Gastroesophageal sphincter (tissue), 4 donors: ENCODE measurements at regions not wholly inside any gene's neighbourhood (a gene's known extent, or its start where the extent isn't known, plus 50 kb on each side); places are given as distances from the start of the nearest gene placed in this dataset.
A peak's percentile ranks its signal among the peaks of the same experiment; 100 is the strongest.

Experiments
- ATAC-seq: fragments of 150-250 bp; one replicate; pipeline ENCODE4 v1.9.1; 2016; ENCODE audit warnings: mild to moderate bottlenecking, moderate library complexity
- H3K27ac ChIP-seq, 4 donors: fragments of 200-600 bp; sonication (generic) in 3 of 4; 1 replicate in 3 of 4; 2 replicates in 1 of 4; pipeline ENCODE4 v1.5.1; 2016 to 2019
- H3K27me3 ChIP-seq: fragments of 200-600 bp; sonication (generic); one replicate; pipeline ENCODE4 v1.5.1; 2019
- H3K36me3 ChIP-seq, 2 donors: fragments of 200-600 bp; sonication (generic); one replicate each; pipeline ENCODE4 v1.5.1; 2019; ENCODE audit warnings: control low read depth in 1 of 2
- H3K4me1 ChIP-seq, 3 donors: fragments of 200-600 bp; sonication (generic); 1 replicate in 2 of 3; 2 replicates in 1 of 3; pipeline ENCODE4 v1.5.1; 2016 to 2019; ENCODE audit warnings: control low read depth in 2 of 3
- H3K4me3 ChIP-seq, 2 donors: fragments of 200-600 bp; sonication (generic); one replicate each; pipeline ENCODE4 v1.5.1; 2019; ENCODE audit warnings: mild to moderate bottlenecking in 1 of 2, moderate library complexity in 1 of 2
- H3K9me3 ChIP-seq, 3 donors: fragments of 200-600 bp; sonication (generic); one replicate each; pipeline ENCODE4 v1.5.1; 2017 to 2019; ENCODE audit warnings: control low read depth in 2 of 3
- EP300 ChIP-seq: sonication (generic); formaldehyde crosslinking; IDR thresholded peaks from one replicate; pipeline ENCODE4 v1.6.1; 2017; ENCODE audit warnings: antibody characterized with exemption, mild to moderate bottlenecking
- POLR2A ChIP-seq, 2 donors: fragments of 450-650 bp; IDR thresholded peaks; one replicate each; pipeline ENCODE4 v1.6.1; 2017; ENCODE audit warnings: antibody characterized with exemption in 2 of 2, mild to moderate bottlenecking in 2 of 2, moderate library complexity in 1 of 2
- POLR2AphosphoS5 ChIP-seq: sonication (generic); formaldehyde crosslinking; IDR thresholded peaks from one replicate; pipeline ENCODE4 v1.6.1; 2017; ENCODE audit warnings: antibody characterized with exemption
- WGBS, 2 donors: methylation state at CpG; one replicate each; pipeline ENCODE4 v1.1.5; 2018; ENCODE audit warnings: low coverage in 1 of 2; 5-methylcytosine and 5-hydroxymethylcytosine counted together
- TF ChIP-seq, protein P1 (sequence below), 4 experiments: fragments of 200-600 bp in 2 of 4; fragments of 450-650 bp in 2 of 4; sonication (generic) in 1 of 4; IDR thresholded peaks; one replicate each; pipeline ENCODE4 v1.5.1; 2017 to 2019; ENCODE audit warnings: antibody characterized with exemption in 4 of 4, mild to moderate bottlenecking in 2 of 4, moderate library complexity in 2 of 4

DNA sequence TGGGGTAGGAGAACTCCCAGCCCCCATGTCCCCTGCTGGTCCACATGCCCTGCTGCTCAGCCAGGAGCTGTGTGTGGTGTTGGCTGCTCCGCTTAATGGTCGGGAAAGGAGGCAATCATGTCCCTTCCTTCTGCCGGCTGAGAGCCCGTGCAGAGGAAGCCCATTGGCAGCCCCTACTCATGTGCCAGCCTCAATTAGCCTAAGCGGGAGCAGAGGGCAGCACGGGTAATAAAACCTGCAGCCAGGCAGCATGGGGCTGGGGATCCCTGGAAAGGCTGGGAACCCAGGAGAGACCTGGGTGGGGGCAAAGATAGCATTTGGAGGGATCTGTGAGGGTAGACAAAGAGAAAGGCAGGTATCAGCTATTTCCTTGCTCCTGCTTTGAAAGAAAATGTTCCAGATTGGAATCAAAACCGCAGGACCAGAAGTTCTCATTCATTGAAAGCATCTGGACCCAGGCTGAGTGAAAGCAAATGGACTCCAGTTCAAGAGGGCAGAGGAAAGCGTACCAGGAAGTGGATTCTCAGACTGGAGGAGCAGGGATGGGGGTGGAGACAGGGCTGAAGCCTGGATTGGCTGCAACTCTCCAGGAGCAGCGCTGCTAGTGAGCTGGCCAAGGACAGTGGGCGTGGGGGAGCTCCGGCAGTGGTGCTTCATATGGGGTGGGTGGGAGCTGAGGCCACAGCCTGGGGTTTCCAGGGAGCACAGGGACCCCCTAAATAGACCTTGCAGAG lies 103.4 kb upstream of the NECTIN1 start:
- WGBS, 2 donors: 0 to 13% methylated on average over 1 to 4 of the region's 11 CpGs
- H3K4me1 ChIP-seq: peaks cover 0 to 3% (median 0%) of the 10 kb centered on the region in 3 donors
- no peak overlapping the region for H3K27ac ChIP-seq
- H3K27me3 ChIP-seq: peaks cover 54% of the 10 kb centered on the region
- TF ChIP-seq EP300: no peak
- TF ChIP-seq, protein P1, sequence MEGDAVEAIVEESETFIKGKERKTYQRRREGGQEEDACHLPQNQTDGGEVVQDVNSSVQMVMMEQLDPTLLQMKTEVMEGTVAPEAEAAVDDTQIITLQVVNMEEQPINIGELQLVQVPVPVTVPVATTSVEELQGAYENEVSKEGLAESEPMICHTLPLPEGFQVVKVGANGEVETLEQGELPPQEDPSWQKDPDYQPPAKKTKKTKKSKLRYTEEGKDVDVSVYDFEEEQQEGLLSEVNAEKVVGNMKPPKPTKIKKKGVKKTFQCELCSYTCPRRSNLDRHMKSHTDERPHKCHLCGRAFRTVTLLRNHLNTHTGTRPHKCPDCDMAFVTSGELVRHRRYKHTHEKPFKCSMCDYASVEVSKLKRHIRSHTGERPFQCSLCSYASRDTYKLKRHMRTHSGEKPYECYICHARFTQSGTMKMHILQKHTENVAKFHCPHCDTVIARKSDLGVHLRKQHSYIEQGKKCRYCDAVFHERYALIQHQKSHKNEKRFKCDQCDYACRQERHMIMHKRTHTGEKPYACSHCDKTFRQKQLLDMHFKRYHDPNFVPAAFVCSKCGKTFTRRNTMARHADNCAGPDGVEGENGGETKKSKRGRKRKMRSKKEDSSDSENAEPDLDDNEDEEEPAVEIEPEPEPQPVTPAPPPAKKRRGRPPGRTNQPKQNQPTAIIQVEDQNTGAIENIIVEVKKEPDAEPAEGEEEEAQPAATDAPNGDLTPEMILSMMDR (IDR thresholded peaks at IDR 0.05): no peak
- no peak for TF ChIP-seq POLR2A (IDR thresholded peaks at IDR 0.05)
- no peak for TF ChIP-seq POLR2AphosphoS5
- H3K9me3 ChIP-seq: peaks cover 0 to 5% (median 0%) of the 10 kb centered on the region in 3 donors
- no peaks in the 10 kb centered on the region for H3K36me3 ChIP-seq
- no peak overlapping the region for H3K4me3 ChIP-seq
- ATAC-seq: peak; percentile 46

DNA sequence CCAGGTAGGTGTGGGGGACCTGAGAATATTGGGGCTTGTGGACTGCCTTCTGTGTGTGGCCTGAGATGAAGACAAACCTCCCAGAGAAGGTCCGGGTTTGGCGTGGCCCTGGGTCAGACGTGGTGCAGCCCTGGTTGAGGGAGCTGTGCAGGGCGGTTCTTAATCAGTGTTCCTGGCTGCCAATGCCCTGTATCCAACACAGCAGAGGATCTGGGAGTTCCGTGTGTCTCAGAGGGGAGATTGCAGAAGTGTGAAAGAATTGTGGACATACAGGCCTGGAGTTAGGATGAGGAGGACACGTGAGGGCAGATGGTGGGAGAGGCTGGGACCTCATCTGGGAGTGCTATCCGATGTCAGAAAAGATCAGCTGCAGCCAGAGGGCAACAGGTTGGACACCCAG lies 102.0 kb upstream of the NECTIN1 start:
- TF ChIP-seq POLR2A (IDR thresholded peaks at IDR 0.05): no peak
- no peak for TF ChIP-seq POLR2AphosphoS5
- TF ChIP-seq EP300: no peak
- TF ChIP-seq, protein P1 (IDR thresholded peaks at IDR 0.05): no peak
- Histone ChIP-seq H3K27ac (no peak overlapping the region), H3K9me3 (peaks cover 0 to 3% (median 0%) of the 10 kb centered on the region in 3 donors), H3K36me3 (no peaks in the 10 kb centered on the region), H3K4me3 (no peak overlapping the region), H3K27me3 (peaks cover 54% of the 10 kb centered on the region), H3K4me1 (peaks cover 0 to 3% (median 0%) of the 10 kb centered on the region in 3 donors)
- 75% methylated on average over 2 of the region's 7 CpGs for WGBS, 2 donors
- no peak for ATAC-seq

DNA sequence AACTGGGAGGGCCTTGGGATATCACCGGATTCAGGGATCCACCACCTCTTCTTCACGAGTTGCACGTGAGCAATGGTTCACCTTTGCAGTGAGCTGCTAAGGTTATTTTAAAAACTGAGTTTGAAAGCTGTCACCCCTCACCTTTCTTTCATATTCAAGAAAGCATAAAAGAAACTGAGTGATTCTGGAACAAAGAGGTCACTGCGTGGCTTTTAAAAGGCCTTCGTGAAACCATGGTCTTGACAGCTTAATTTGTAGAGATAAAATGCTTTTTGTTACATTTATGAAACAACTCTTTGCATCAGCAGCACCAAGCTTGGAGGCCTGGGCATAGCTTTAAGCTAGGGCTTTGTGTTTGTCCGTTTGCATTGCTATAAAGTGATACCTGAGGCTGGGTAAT lies 101.4 kb upstream of the NECTIN1 start:
- 80 to 87% methylated on average over 3 to 5 of the region's 6 CpGs for WGBS, 2 donors
- H3K4me3 ChIP-seq: no peak overlapping the region
- no peaks in the 10 kb centered on the region for H3K36me3 ChIP-seq
- no peak overlapping the region for H3K27ac ChIP-seq
- H3K9me3 ChIP-seq: peaks cover 0 to 9% (median 0%) of the 10 kb centered on the region in 3 donors
- H3K27me3 ChIP-seq: peaks cover 48% of the 10 kb centered on the region
- H3K4me1 ChIP-seq: peaks cover 0 to 3% (median 0%) of the 10 kb centered on the region in 3 donors
- TF ChIP-seq EP300 (no peak), POLR2A (IDR thresholded peaks at IDR 0.05) (no peak), POLR2AphosphoS5 (no peak)
- TF ChIP-seq, protein P1 (IDR thresholded peaks at IDR 0.05): no peak
- ATAC-seq: no peak

DNA sequence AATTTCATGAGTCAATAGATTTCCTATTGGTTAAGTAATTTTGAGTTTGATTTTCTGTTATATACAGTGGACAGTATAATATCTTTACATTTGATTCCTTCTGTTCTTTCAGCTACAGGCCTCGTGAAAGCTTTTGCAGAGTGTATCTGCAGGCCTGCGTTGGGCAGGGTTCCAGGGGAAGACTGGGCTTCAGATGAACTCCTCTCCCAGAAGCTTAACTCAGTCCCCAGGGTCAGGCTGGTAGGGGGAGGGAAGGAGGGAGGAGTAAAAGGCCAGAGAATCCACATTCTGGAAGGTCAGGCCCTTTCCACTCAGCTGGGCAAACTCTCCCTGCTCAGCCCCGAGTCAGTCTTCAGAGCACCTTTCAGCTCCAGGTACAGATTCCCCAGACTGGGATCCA lies 100.4 kb upstream of the NECTIN1 start:
- ATAC-seq: no peak
- TF ChIP-seq POLR2AphosphoS5: no peak
- no peak for TF ChIP-seq POLR2A (IDR thresholded peaks at IDR 0.05)
- no peak for TF ChIP-seq EP300
- TF ChIP-seq, protein P1 (IDR thresholded peaks at IDR 0.05): no peak
- Histone ChIP-seq H3K4me1 (peaks cover 0 to 3% (median 0%) of the 10 kb centered on the region in 3 donors), H3K36me3 (no peaks in the 10 kb centered on the region), H3K4me3 (no peak overlapping the region), H3K9me3 (peaks cover 0 to 19% (median 0%) of the 10 kb centered on the region in 3 donors), H3K27me3 (peaks cover 51% of the 10 kb centered on the region), H3K27ac (no peak overlapping the region)
- WGBS, 2 donors: 30 to 42% methylated on average over 2 to 3 of the region's 3 CpGs

DNA sequence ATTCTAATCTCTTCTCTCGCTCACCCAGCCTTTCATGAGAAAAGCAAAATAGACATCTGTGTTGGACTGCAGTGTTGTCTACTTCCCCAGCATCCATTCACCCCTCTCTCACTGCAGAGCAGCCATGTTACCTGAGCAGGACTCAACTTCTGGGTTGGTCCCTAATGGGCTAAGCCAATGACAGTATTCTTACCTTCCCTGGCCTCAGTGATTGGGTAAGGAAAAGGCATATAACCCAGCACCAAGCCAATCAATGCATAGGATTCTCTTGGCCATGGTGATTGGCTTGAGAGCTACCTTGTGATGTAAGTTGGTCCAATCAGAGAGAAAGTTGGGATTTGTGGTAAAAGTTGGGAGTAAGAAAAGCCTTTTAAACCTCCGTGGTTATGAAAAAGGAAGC lies 99.8 kb upstream of the NECTIN1 start:
- H3K36me3 ChIP-seq: no peaks in the 10 kb centered on the region
- 43 to 86% methylated on average over 1 to 2 of the region's 2 CpGs for WGBS, 2 donors
- no peak for ATAC-seq
- TF ChIP-seq, protein P1 (IDR thresholded peaks at IDR 0.05): no peak
- TF ChIP-seq EP300: no peak
- TF ChIP-seq POLR2A (IDR thresholded peaks at IDR 0.05): no peak
- TF ChIP-seq POLR2AphosphoS5: no peak
- no peak overlapping the region for H3K27ac ChIP-seq
- H3K4me3 ChIP-seq: no peak overlapping the region
- H3K4me1 ChIP-seq: peaks cover 0 to 3% (median 0%) of the 10 kb centered on the region in 3 donors
- peaks cover 52% of the 10 kb centered on the region for H3K27me3 ChIP-seq
- H3K9me3 ChIP-seq: peaks cover 0 to 20% (median 0%) of the 10 kb centered on the region in 3 donors
